ENCODE measurements at regions not wholly inside any gene's neighbourhood (a gene's known extent, or its start where the extent isn't known, plus 50 kb on each side); places are given as distances from the start of the nearest gene placed in this dataset.

DNA sequence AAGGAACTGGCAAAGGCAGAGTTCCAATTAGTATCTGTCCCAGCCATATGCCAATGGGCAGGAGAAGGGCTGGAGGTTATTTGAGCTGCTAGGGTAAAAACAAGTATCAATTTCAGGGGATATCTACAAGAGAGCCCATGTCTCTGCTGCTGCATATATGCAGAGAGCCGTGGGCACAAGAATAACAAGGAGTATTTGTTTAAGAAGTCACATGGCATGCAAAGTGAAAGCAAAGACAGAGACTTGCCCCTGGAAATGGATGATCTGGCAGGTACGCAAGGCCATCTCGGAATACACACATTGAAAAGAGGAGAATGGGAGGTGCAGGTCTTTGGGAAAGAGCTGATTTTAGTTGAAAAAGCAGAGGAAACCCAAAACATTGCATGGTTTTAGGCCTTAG, 170.6 kb downstream of the EVA1A start:
- H3K4me3 Mint-ChIP-seq = no peak overlapping the region
- ATAC-seq = no peak
- TF ChIP-seq PRRX2 (CRISPR knock-in tag; IDR thresholded peaks at IDR 0.05) = no peak
- POLR2A ChIA-PET = no interaction called here
- DNase-seq (ENCODE audit: low spot score) = no peak
- CTCF ChIA-PET = no interaction called here
- peaks cover 7% of the 10 kb centered on the region for H3K4me1 Mint-ChIP-seq
- H3K36me3 Mint-ChIP-seq = peaks cover 26% of the 10 kb centered on the region
- H3K27me3 Mint-ChIP-seq (ENCODE audit: low read depth) = peaks cover 3% of the 10 kb centered on the region; the same call in 1 of the 2 replicates
- peaks cover 51% of the 10 kb centered on the region for H3K9me3 Mint-ChIP-seq
- H3K27ac Mint-ChIP-seq = no peak overlapping the region

DNA sequence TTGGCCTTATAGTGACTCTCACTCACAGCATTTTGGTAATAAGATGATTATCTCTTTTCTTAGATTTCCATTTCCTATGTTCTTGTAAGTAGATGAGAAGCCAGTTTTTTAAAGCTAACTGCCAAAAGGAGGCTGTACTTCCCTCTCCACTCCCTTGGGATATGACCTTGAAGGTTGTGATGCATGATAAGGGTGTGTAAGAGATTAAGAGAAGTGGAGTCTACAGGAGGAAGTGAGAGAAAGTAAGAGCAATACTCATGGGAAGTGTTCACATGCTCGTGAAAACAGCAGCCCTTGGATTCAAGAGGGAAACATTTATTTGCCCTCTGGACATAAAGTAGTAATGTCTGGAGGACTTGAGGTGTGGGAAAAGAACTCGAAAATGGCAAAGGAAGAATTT, 171.5 kb downstream of the EVA1A start:
- ATAC-seq (no peak), DNase-seq (ENCODE audit: low spot score) (no peak)
- CTCF ChIA-PET = interaction anchor here (0.6 kb wide), 1 partner anchor 15 kb away, joined by 5 read pairs; no protein-coding TSS in a partner anchor
- TF ChIP-seq ESRRA (CRISPR knock-in tag; IDR thresholded peaks at IDR 0.05; ENCODE audit: borderline replicate concordance) (no peak), FOXP1 (CRISPR knock-in tag; IDR thresholded peaks at IDR 0.05; ENCODE audit: borderline replicate concordance) (no peak), IRF2 (CRISPR knock-in tag; IDR thresholded peaks at IDR 0.05; ENCODE audit: borderline replicate concordance, low read depth) (no peak), MXD4 (CRISPR knock-in tag; IDR thresholded peaks at IDR 0.05; ENCODE audit: borderline replicate concordance) (no peak), ETV6 (CRISPR knock-in tag; IDR thresholded peaks at IDR 0.05) (no peak)
- TF ChIP-seq, protein P1, sequence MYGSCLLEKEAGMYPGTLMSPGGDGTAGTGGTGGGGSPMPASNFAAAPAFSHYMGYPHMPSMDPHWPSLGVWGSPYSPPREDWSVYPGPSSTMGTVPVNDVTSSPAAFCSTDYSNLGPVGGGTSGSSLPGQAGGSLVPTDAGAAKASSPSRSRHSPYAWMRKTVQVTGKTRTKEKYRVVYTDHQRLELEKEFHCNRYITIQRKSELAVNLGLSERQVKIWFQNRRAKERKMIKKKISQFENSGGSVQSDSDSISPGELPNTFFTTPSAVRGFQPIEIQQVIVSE (CRISPR knock-in tag; IDR thresholded peaks at IDR 0.05; ENCODE audit: borderline replicate concordance) = no peak
- TF ChIP-seq, protein P2, sequence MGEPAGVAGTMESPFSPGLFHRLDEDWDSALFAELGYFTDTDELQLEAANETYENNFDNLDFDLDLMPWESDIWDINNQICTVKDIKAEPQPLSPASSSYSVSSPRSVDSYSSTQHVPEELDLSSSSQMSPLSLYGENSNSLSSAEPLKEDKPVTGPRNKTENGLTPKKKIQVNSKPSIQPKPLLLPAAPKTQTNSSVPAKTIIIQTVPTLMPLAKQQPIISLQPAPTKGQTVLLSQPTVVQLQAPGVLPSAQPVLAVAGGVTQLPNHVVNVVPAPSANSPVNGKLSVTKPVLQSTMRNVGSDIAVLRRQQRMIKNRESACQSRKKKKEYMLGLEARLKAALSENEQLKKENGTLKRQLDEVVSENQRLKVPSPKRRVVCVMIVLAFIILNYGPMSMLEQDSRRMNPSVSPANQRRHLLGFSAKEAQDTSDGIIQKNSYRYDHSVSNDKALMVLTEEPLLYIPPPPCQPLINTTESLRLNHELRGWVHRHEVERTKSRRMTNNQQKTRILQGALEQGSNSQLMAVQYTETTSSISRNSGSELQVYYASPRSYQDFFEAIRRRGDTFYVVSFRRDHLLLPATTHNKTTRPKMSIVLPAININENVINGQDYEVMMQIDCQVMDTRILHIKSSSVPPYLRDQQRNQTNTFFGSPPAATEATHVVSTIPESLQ (CRISPR knock-in tag; IDR thresholded peaks at IDR 0.05) = no peak
- TF ChIP-seq, protein P3, sequence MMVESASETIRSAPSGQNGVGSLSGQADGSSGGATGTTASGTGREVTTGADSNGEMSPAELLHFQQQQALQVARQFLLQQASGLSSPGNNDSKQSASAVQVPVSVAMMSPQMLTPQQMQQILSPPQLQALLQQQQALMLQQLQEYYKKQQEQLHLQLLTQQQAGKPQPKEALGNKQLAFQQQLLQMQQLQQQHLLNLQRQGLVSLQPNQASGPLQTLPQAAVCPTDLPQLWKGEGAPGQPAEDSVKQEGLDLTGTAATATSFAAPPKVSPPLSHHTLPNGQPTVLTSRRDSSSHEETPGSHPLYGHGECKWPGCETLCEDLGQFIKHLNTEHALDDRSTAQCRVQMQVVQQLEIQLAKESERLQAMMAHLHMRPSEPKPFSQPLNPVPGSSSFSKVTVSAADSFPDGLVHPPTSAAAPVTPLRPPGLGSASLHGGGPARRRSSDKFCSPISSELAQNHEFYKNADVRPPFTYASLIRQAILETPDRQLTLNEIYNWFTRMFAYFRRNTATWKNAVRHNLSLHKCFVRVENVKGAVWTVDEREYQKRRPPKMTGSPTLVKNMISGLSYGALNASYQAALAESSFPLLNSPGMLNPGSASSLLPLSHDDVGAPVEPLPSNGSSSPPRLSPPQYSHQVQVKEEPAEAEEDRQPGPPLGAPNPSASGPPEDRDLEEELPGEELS (CRISPR knock-in tag; IDR thresholded peaks at IDR 0.05) = no peak
- TF ChIP-seq, protein P4, sequence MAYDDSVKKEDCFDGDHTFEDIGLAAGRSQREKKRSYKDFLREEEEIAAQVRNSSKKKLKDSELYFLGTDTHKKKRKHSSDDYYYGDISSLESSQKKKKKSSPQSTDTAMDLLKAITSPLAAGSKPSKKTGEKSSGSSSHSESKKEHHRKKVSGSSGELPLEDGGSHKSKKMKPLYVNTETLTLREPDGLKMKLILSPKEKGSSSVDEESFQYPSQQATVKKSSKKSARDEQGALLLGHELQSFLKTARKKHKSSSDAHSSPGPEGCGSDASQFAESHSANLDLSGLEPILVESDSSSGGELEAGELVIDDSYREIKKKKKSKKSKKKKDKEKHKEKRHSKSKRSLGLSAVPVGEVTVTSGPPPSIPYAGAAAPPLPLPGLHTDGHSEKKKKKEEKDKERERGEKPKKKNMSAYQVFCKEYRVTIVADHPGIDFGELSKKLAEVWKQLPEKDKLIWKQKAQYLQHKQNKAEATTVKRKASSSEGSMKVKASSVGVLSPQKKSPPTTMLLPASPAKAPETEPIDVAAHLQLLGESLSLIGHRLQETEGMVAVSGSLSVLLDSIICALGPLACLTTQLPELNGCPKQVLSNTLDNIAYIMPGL (CRISPR knock-in tag; IDR thresholded peaks at IDR 0.05) = no peak
- TF ChIP-seq, protein P5, sequence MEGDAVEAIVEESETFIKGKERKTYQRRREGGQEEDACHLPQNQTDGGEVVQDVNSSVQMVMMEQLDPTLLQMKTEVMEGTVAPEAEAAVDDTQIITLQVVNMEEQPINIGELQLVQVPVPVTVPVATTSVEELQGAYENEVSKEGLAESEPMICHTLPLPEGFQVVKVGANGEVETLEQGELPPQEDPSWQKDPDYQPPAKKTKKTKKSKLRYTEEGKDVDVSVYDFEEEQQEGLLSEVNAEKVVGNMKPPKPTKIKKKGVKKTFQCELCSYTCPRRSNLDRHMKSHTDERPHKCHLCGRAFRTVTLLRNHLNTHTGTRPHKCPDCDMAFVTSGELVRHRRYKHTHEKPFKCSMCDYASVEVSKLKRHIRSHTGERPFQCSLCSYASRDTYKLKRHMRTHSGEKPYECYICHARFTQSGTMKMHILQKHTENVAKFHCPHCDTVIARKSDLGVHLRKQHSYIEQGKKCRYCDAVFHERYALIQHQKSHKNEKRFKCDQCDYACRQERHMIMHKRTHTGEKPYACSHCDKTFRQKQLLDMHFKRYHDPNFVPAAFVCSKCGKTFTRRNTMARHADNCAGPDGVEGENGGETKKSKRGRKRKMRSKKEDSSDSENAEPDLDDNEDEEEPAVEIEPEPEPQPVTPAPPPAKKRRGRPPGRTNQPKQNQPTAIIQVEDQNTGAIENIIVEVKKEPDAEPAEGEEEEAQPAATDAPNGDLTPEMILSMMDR (IDR thresholded peaks at IDR 0.05) = no peak
- TF ChIP-seq, protein P6, sequence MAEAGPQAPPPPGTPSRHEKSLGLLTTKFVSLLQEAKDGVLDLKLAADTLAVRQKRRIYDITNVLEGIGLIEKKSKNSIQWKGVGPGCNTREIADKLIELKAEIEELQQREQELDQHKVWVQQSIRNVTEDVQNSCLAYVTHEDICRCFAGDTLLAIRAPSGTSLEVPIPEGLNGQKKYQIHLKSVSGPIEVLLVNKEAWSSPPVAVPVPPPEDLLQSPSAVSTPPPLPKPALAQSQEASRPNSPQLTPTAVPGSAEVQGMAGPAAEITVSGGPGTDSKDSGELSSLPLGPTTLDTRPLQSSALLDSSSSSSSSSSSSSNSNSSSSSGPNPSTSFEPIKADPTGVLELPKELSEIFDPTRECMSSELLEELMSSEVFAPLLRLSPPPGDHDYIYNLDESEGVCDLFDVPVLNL (CRISPR knock-in tag; IDR thresholded peaks at IDR 0.05; ENCODE audit: borderline replicate concordance, low read depth) = no peak
- TF ChIP-seq, protein P7, sequence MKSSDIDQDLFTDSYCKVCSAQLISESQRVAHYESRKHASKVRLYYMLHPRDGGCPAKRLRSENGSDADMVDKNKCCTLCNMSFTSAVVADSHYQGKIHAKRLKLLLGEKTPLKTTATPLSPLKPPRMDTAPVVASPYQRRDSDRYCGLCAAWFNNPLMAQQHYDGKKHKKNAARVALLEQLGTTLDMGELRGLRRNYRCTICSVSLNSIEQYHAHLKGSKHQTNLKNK (CRISPR knock-in tag; IDR thresholded peaks at IDR 0.05) = no peak
- TF ChIP-seq, protein P8, sequence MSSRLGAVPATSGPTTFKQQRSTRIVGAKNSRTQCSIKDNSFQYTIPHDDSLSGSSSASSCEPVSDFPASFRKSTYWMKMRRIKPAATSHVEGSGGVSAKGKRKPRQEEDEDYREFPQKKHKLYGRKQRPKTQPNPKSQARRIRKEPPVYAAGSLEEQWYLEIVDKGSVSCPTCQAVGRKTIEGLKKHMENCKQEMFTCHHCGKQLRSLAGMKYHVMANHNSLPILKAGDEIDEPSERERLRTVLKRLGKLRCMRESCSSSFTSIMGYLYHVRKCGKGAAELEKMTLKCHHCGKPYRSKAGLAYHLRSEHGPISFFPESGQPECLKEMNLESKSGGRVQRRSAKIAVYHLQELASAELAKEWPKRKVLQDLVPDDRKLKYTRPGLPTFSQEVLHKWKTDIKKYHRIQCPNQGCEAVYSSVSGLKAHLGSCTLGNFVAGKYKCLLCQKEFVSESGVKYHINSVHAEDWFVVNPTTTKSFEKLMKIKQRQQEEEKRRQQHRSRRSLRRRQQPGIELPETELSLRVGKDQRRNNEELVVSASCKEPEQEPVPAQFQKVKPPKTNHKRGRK (CRISPR knock-in tag; IDR thresholded peaks at IDR 0.05; ENCODE audit: borderline replicate concordance) = no peak
- TF ChIP-seq, protein P9, sequence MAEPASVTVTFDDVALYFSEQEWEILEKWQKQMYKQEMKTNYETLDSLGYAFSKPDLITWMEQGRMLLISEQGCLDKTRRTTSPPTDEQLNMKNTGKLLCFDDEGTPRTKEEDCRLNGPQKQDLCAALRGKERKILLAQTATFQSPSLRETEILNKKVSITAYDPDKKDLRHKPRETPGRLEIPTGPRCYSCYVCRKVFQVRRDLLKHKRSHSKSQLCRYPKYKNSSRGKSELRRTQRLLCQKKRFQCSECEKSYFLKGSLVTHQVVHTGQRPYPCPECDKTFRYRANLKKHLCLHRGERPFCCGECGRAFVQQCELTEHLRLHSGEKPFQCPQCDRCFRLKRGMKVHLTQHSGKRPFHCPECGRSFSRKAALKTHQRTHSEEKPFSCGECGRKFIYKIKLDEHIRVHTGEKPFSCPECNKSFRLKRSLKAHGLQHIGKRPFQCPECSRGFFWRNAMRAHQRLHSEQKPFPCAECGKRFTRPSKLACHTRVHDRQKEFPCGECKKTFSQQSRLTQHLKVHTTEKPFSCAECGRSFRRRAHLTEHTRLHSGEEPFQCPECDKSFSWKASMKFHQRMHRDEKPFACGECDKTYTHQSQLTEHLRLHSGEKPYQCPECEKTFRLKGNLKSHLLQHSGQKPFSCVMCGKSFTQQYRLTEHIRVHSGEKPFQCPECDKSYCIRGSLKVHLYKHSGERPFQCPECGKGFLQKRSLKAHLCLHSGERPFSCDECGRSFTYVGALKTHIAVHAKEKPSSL (CRISPR knock-in tag; conservative IDR thresholded peaks at IDR 0.05) = no peak
- TF ChIP-seq, protein P10, sequence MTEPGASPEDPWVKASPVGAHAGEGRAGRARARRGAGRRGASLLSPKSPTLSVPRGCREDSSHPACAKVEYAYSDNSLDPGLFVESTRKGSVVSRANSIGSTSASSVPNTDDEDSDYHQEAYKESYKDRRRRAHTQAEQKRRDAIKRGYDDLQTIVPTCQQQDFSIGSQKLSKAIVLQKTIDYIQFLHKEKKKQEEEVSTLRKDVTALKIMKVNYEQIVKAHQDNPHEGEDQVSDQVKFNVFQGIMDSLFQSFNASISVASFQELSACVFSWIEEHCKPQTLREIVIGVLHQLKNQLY (CRISPR knock-in tag; IDR thresholded peaks at IDR 0.05) = no peak
- Mint-ChIP-seq H3K27ac (no peak overlapping the region), H3K36me3 (peaks cover 26% of the 10 kb centered on the region), H3K4me3 (no peak overlapping the region), H3K27me3 (ENCODE audit: low read depth) (peaks cover 3% of the 10 kb centered on the region; the same call in 1 of the 2 replicates), H3K4me1 (peaks cover 7% of the 10 kb centered on the region), H3K9me3 (peaks cover 54% of the 10 kb centered on the region)
- POLR2A ChIA-PET = no interaction called here
